Coronary artery (tissue), 2 donors: ENCODE measurements at regions not wholly inside any gene's neighbourhood (a gene's known extent, or its start where the extent isn't known, plus 50 kb on each side); places are given as distances from the start of the nearest gene placed in this dataset.

Experiments used
- DNase-seq: peaks from one replicate; pipeline ENCODE4 v3.0.0-alpha.2; 2017; ENCODE audit warnings: low spot score
- H3K27ac ChIP-seq, 2 donors: fragments of 200-600 bp; sonication (generic); one replicate each; pipeline ENCODE4 v1.5.1; 2016 to 2019
- H3K4me3 ChIP-seq: fragments of 200-600 bp; sonication (generic); 2 replicates; pipeline ENCODE4 v1.5.1; 2016; ENCODE audit warnings: mild to moderate bottlenecking, moderate library complexity
- CTCF ChIP-seq: fragments of 200-600 bp; sonication (generic); IDR thresholded peaks from one replicate; pipeline ENCODE4 v1.5.1; 2019; ENCODE audit warnings: antibody characterized with exemption

- H3K4me3 ChIP-seq = no peak overlapping the region
- DNase-seq = no peak
- no peak overlapping the region for H3K27ac ChIP-seq
- TF ChIP-seq CTCF = no peak
Observed at GRCh38 chr4:137468836-137469235, 63.5 kb downstream of the PCDH18 start.

GRCh38 chr4:137467537-137467936 lies 64.8 kb downstream of the PCDH18 start:
- Histone ChIP-seq H3K27ac (no peak overlapping the region), H3K4me3 (no peak overlapping the region)
- TF ChIP-seq CTCF = no peak
- no peak for DNase-seq

- TF ChIP-seq CTCF = no peak
Observed at GRCh38 chr4:137463377-137464003, 68.8 kb downstream of the PCDH18 start.

GRCh38 chr4:137455647-137456321 lies 76.5 kb downstream of the PCDH18 start:
- Histone ChIP-seq H3K27ac (no peak overlapping the region), H3K4me3 (no peak overlapping the region)
- TF ChIP-seq CTCF = no peak
- no peak for DNase-seq

More at GRCh38 chr4:137463377-137464003, 68.8 kb downstream of the PCDH18 start:
- Histone ChIP-seq H3K4me3 (no peak overlapping the region), H3K27ac (no peak overlapping the region)
- no peak for DNase-seq

- TF ChIP-seq CTCF = no peak
- H3K4me3 ChIP-seq = no peak overlapping the region
- no peak for DNase-seq
- H3K27ac ChIP-seq = no peak overlapping the region
Observed at GRCh38 chr4:137454767-137455166, 77.5 kb downstream of the PCDH18 start.

GRCh38 chr4:137452799-137453198 lies 79.5 kb downstream of the PCDH18 start:
- no peak for TF ChIP-seq CTCF
- no peak overlapping the region for H3K27ac ChIP-seq
- no peak for DNase-seq
- no peak overlapping the region for H3K4me3 ChIP-seq

- no peak for TF ChIP-seq CTCF
- H3K27ac ChIP-seq = no peak overlapping the region
- H3K4me3 ChIP-seq = no peak overlapping the region
- no peak for DNase-seq
Observed at GRCh38 chr4:137451172-137451825, 81.0 kb downstream of the PCDH18 start.
